K562 (cell line): ENCODE measurements at regions not wholly inside any gene's neighbourhood (a gene's known extent, or its start where the extent isn't known, plus 50 kb on each side); places are given as distances from the start of the nearest gene placed in this dataset.

Experiments used
- ATAC-seq: fragments of 200-7000 bp; cut with Tn5 transposase; 3 replicates; pipeline ENCODE4 v1.9.1; 2020; ENCODE audit warnings: moderate library complexity
- BruUV-seq: library from RNA; stranded (reverse); fragments of 400-500 nt; replicated peaks from 2 replicates; lab custom pipeline; 2021; lab: Mats Ljungman, UMichigan
- CTCF ChIA-PET: fragments of 300-600 bp; formaldehyde crosslinking; extraction: SDS; loops from one replicate; lab custom pipeline; 2021; ENCODE audit warnings: low intra/inter-chr PET ratio; lab: Yijun Ruan, JAX
- POLR2A ChIA-PET: fragments of 300-600, 350-650 bp; sonication (Branson Sonifier 250); formaldehyde crosslinking; extraction: SDS; loops from one replicate; lab custom pipeline; 2021; ENCODE audit warnings: antibody characterized with exemption, inconsistent platforms; lab: Yijun Ruan, JAX
- DNase-seq, 4 experiments: peaks; one replicate each; pipeline versions ENCODE4 v3.0.0 to v3.0.0-alpha.2; 2011 to 2018; ENCODE audit warnings: low spot score in 3 of 4, mixed read lengths in 3 of 4; ENCODE audit errors: extremely low read depth in 1 of 4
- FAIRE-seq: peaks from 2 replicates; lab custom pipeline; 2011; peaks lifted over from hg19 to GRCh38; lab: Jason Lieb, UNC
- H2AFZ ChIP-seq: 2 replicates; pipeline ENCODE4 v1.6.0; 2011; ENCODE audit warnings: low read depth, low read length, control low read depth, inconsistent platforms
- H3K27ac ChIP-seq: fragments of 200-600 bp; 3 replicates; pipeline ENCODE4 v1.8.0; 2011; ENCODE audit warnings: low read depth, mild to moderate bottlenecking, control low read depth, inconsistent platforms, low read length, moderate library complexity, mixed read lengths; ENCODE audit errors: extremely low read depth
- H3K27me3 ChIP-seq, 2 experiments: fragments of 300-600 bp in 1 of 2; 2 replicates in 1 of 2; 3 replicates in 1 of 2; pipeline versions ENCODE4 v1.6.0 to v1.8.0; 2011; ENCODE audit warnings: inconsistent platforms in 2 of 2, low read length in 2 of 2, mild to moderate bottlenecking in 1 of 2, mixed read lengths in 1 of 2, moderate library complexity in 1 of 2; ENCODE audit not compliant: control insufficient read depth in 2 of 2, insufficient read depth in 2 of 2
- H3K36me3 ChIP-seq: fragments of 300-600 bp; 3 replicates; pipeline ENCODE4 v1.8.0; 2011; ENCODE audit warnings: mild to moderate bottlenecking, low read length, inconsistent platforms; ENCODE audit not compliant: control insufficient read depth, insufficient read depth
- H3K4me1 ChIP-seq, 2 experiments: fragments of 200-600 bp in 1 of 2; replicated peaks in 1 of 2; 2 replicates in 1 of 2; 3 replicates in 1 of 2; pipeline versions ENCODE4 v1.5.1 to v1.8.0; 2011; ENCODE audit warnings: inconsistent platforms in 2 of 2, low read length in 2 of 2, mild to moderate bottlenecking in 1 of 2, mixed read lengths in 1 of 2, moderate library complexity in 1 of 2; ENCODE audit not compliant: control insufficient read depth in 2 of 2, insufficient read depth in 2 of 2
- H3K4me2 ChIP-seq: 2 replicates; pipeline ENCODE4 v1.6.1; 2011; ENCODE audit warnings: low read length, control low read depth, inconsistent platforms, mixed read lengths; ENCODE audit not compliant: insufficient read depth
- H3K4me3 ChIP-seq: fragments of 200-600 bp; sonication (generic), shearing (Covaris generic); 2 replicates; pipeline ENCODE4 v1.5.1; 2016; ENCODE audit warnings: control low read depth, inconsistent platforms
- H3K79me2 ChIP-seq: fragments of 200-600 bp; 3 replicates; pipeline ENCODE4 v1.8.0; 2011; ENCODE audit warnings: low read length, inconsistent platforms; ENCODE audit not compliant: control insufficient read depth, insufficient read depth
- H3K9ac ChIP-seq, 2 experiments: 2 replicates each; pipeline versions ENCODE4 v1.6.0 to v1.6.1; 2011; ENCODE audit warnings: low read depth in 2 of 2, low read length in 2 of 2, control low read depth in 1 of 2, inconsistent platforms in 1 of 2, mild to moderate bottlenecking in 1 of 2, mixed read lengths in 1 of 2; ENCODE audit not compliant: insufficient read depth in 1 of 2
- H3K9me1 ChIP-seq: one replicate; pipeline ENCODE4 v1.6.0; 2011; ENCODE audit warnings: inconsistent platforms, mild to moderate bottlenecking, low read length, moderate library complexity; ENCODE audit not compliant: control insufficient read depth, insufficient read depth
- H3K9me3 ChIP-seq: replicated peaks from 2 replicates; pipeline ENCODE4 v1.5.1; 2011; ENCODE audit warnings: low read depth, low read length, inconsistent platforms; ENCODE audit not compliant: control insufficient read depth, insufficient read depth
- H4K20me1 ChIP-seq: replicated peaks from 2 replicates; pipeline ENCODE4 v1.6.1; 2011; ENCODE audit warnings: low read length, inconsistent platforms, mixed read lengths; ENCODE audit not compliant: control insufficient read depth, insufficient read depth
- CHD2 ChIP-seq: IDR thresholded peaks from 2 replicates; pipeline ENCODE4 v1.6.1; 2011; ENCODE audit warnings: low read depth, low read length
- MYC ChIP-seq, 2 experiments: fragments of 250-450 bp in 1 of 2; sonication (Bioruptor Pico) in 1 of 2; IDR thresholded peaks; 2 replicates each; pipeline versions ENCODE4 v1.5.1 to v1.6.1; 2012 to 2021; ENCODE audit warnings: low read depth in 2 of 2, borderline replicate concordance in 1 of 2, improper control_type of control experiment in 1 of 2, low read length in 1 of 2, mild to moderate bottlenecking in 1 of 2, moderate library complexity in 1 of 2
- NCOA2 ChIP-seq, 2 experiments: fragments of 450-650 bp; IDR thresholded peaks; 2 replicates each; pipeline ENCODE4 v1.6.1; 2018; ENCODE audit warnings: mild to moderate bottlenecking in 2 of 2, moderate library complexity in 1 of 2; ENCODE audit not compliant: partially characterized antibody in 2 of 2
- NFRKB ChIP-seq: fragments of 450-650 bp; IDR thresholded peaks from 2 replicates; pipeline ENCODE4 v1.6.1; 2016; ENCODE audit warnings: low read depth
- TEAD4 ChIP-seq, 2 experiments: sonication (generic) in 1 of 2; formaldehyde crosslinking in 1 of 2; IDR thresholded peaks; 2 replicates each; pipeline versions ENCODE4 v1.6.1 to v1.8.0; 2012 to 2022; ENCODE audit warnings: borderline replicate concordance in 1 of 2, inconsistent platforms in 1 of 2, low read length in 1 of 2, mild to moderate bottlenecking in 1 of 2, missing genetic modification reagents in 1 of 2
- WGBS: fragments of 100-300 bp; shearing (Covaris generic); methylation state at CpG from one replicate; pipeline ENCODE4 v1.1.6; 2016; ENCODE audit warnings: low coverage, mixed read lengths; ENCODE audit not compliant: insufficient coverage; ENCODE audit errors: missing lambda C conversion rate; 5-methylcytosine and 5-hydroxymethylcytosine counted together
- in situ Hi-C: fragments of 300-500 bp; cut with MboI; formaldehyde crosslinking; loops from 4 replicates; pipeline ENCODE4 v1.15.0; 2018; ENCODE audit warnings: inconsistent platforms, mixed read lengths
- intact Hi-C: fragments of 100-400 bp; cut with micrococcal nuclease; formaldehyde crosslinking; loops from 2 replicates; pipeline ENCODE4 v1.14.2; 2022
- TF ChIP-seq, protein P1 (sequence below): IDR thresholded peaks from 2 replicates; pipeline ENCODE4 v1.6.1; 2016; ENCODE audit warnings: missing genetic modification characterization, missing compliant biosample characterization
- TF ChIP-seq, protein P2 (sequence below): sonication (generic); formaldehyde crosslinking; IDR thresholded peaks from 2 replicates; pipeline ENCODE4 v1.8.0; 2022; ENCODE audit warnings: mild to moderate bottlenecking, missing genetic modification reagents

DNA sequence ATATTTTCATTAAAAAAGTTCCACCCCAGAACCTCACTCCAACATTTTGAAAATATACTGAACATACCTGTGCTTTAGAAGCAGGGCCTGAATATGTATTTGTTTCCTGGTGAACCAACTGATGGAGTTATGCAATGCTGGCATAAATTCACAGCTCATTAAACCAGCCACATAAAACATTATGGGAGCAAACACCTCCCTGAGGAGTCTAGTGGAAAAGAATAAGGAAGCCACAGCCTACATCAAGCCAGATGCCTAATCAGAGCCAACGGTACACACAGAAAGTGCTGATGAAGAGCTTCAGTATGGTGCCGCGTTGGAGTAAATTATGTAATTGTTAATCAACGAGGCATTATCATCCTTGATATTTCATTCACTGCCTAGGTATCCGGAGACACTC is 199.5 kb downstream of the AJAP1 start (continued):
- no peak for TF ChIP-seq TEAD4 (IDR thresholded peaks at IDR 0.05; ENCODE audit: low read length)
- no peak for TF ChIP-seq TEAD4 (CRISPR knock-in tag; IDR thresholded peaks at IDR 0.05; ENCODE audit: borderline replicate concordance)
- TF ChIP-seq, all 486 proteins: peak for 0

DNA sequence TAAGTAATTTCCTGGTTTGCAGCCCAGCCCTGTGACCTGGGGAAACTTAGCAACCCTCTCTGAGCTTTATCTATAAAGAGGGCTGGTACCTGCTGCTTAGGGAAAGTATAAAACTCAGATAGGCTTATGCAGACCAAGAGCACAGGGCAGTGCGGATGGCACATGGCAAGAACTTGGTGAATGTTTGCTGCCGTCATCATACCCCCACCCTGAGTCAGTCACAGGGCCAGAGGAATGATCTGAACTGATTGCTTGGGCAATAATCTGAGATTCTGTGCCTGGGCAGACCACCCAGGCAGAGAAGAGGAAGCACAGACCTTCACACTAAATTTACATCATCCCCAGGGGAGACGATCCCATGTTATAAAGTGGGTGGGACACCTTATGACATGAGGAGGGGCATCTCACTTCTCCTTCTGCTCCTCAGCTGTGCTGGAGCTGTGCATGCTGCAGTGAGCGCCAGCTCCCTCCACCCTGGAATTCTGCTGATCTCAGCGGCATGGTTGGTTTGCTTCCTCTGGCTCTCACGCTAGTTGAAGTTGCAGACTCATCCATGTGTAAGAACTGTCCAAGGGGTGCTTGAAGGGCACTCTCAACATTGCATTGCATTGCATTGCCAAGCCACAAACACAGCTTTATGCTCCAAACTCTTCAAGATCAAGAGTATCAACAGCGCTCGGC is 197.1 kb downstream of the AJAP1 start:
- no peaks in the 10 kb centered on the region for H3K36me3 ChIP-seq
- DNase-seq (no peak), FAIRE-seq (no peak)
- H3K9me3 ChIP-seq: no peaks in the 10 kb centered on the region
- H2AFZ ChIP-seq: no peak overlapping the region
- WGBS: 2% methylated on average over 8 of the region's 8 CpGs
- no peaks in the 10 kb centered on the region for H4K20me1 ChIP-seq
- no peak overlapping the region for H3K9ac ChIP-seq
- POLR2A ChIA-PET: interaction anchor here (0.5 to 0.8 kb wide), 2 partner anchors 16 to 370 kb away, joined by 3 read pairs; no protein-coding TSS in a partner anchor
- no peak overlapping the region for H3K4me2 ChIP-seq
- BruUV-seq: no TSS peak
- H3K4me1 ChIP-seq: no peaks in the 10 kb centered on the region
- no peaks in the 10 kb centered on the region for H3K9me1 ChIP-seq
- no peaks in the 10 kb centered on the region for H3K79me2 ChIP-seq
- TF ChIP-seq CHD2: no peak
- TF ChIP-seq NCOA2 (IDR thresholded peaks at IDR 0.05; ENCODE audit: partially characterized antibody in 2 of 2): no peak
- TF ChIP-seq, protein P1, sequence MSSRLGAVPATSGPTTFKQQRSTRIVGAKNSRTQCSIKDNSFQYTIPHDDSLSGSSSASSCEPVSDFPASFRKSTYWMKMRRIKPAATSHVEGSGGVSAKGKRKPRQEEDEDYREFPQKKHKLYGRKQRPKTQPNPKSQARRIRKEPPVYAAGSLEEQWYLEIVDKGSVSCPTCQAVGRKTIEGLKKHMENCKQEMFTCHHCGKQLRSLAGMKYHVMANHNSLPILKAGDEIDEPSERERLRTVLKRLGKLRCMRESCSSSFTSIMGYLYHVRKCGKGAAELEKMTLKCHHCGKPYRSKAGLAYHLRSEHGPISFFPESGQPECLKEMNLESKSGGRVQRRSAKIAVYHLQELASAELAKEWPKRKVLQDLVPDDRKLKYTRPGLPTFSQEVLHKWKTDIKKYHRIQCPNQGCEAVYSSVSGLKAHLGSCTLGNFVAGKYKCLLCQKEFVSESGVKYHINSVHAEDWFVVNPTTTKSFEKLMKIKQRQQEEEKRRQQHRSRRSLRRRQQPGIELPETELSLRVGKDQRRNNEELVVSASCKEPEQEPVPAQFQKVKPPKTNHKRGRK (tag): no peak
- no peak for TF ChIP-seq MYC (IDR thresholded peaks at IDR 0.05; ENCODE audit: low read depth, low read length)
- TF ChIP-seq MYC (CRISPR knock-in tag; IDR thresholded peaks at IDR 0.05; ENCODE audit: borderline replicate concordance, low read depth): no peak
- TF ChIP-seq NFRKB: no peak
- TF ChIP-seq, protein P2, sequence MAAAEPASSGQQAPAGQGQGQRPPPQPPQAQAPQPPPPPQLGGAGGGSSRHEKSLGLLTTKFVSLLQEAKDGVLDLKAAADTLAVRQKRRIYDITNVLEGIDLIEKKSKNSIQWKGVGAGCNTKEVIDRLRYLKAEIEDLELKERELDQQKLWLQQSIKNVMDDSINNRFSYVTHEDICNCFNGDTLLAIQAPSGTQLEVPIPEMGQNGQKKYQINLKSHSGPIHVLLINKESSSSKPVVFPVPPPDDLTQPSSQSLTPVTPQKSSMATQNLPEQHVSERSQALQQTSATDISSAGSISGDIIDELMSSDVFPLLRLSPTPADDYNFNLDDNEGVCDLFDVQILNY: no peak
- TF ChIP-seq, all 486 proteins: peak for 0
- Histone ChIP-seq H3K27ac (no peak overlapping the region), H3K4me3 (no peak overlapping the region), H3K27me3 (no peaks in the 10 kb centered on the region)
- ATAC-seq: no peak
- intact Hi-C loops: no loop called here
- CTCF ChIA-PET: no interaction called here
- in situ Hi-C loops: no loop called here
